Ovary (tissue), 7 donors: ENCODE measurements at regions not wholly inside any gene's neighbourhood (a gene's known extent, or its start where the extent isn't known, plus 50 kb on each side); places are given as distances from the start of the nearest gene placed in this dataset.

Experiments
- DNase-seq, 5 donors: peaks; one replicate each; pipeline ENCODE4 v3.0.0-alpha.2; 2019 to 2020
- H3K27ac ChIP-seq, 2 donors: fragments of 200-600 bp; one replicate each; pipeline versions ENCODE4 v1.5.1 to v1.8.0; 2019 to 2022
- H3K27me3 ChIP-seq: fragments of 200-600 bp; one replicate; pipeline ENCODE4 v1.8.0; 2022
- H3K36me3 ChIP-seq: fragments of 200-600 bp; sonication (generic); one replicate; pipeline ENCODE4 v1.5.1; 2019
- H3K4me1 ChIP-seq: one replicate; pipeline ENCODE4 v1.8.1; 2013; ENCODE audit warnings: mild to moderate bottlenecking, moderate library complexity; ENCODE audit not compliant: insufficient read depth
- H3K4me3 ChIP-seq: fragments of 200-600 bp; sonication (generic); one replicate; pipeline ENCODE4 v1.5.1; 2017
- H3K9me3 ChIP-seq, 2 donors: fragments of 200-600 bp in 1 of 2; sonication (generic) in 1 of 2; one replicate each; pipeline versions ENCODE4 v1.5.1 to v1.8.1; 2013 to 2019; ENCODE audit warnings: mild to moderate bottlenecking in 1 of 2, moderate library complexity in 1 of 2
- CTCF ChIP-seq, 3 donors: fragments of 450-650 bp in 2 of 3; fragments of 200-600 bp in 1 of 3; IDR thresholded peaks; one replicate each; pipeline versions ENCODE4 v1.5.1 to v1.8.0; 2016 to 2022; ENCODE audit warnings: antibody characterized with exemption in 3 of 3, mild to moderate bottlenecking in 1 of 3
- EP300 ChIP-seq: sonication (generic); formaldehyde crosslinking; IDR thresholded peaks from one replicate; pipeline ENCODE4 v1.6.1; 2017; ENCODE audit warnings: antibody characterized with exemption
- POLR2A ChIP-seq: fragments of 450-650 bp; IDR thresholded peaks from one replicate; pipeline ENCODE4 v1.6.1; 2017; ENCODE audit warnings: antibody characterized with exemption, mild to moderate bottlenecking, moderate library complexity
- WGBS, 3 donors: extraction: QIAGEN DNeasy Blood & Tissue Kit in 1 of 3; methylation state at CpG; one replicate each; pipeline versions ENCODE4 v1.1.5 to v1.1.7; 2013 to 2017; 5-methylcytosine and 5-hydroxymethylcytosine counted together
- intact Hi-C, 4 donors: fragments of 100-400 bp; cut with DNase I; formaldehyde crosslinking; loops; one replicate each; pipeline versions ENCODE4 v1.11.0 to v1.15.1; 2022 to 2023
- donor health status: DM: no; HTN: no; CAD: no; lungs with moderate emphysema.
- donor health status: DM: no; HTN: no; CAD: no.
- donor health status: Bipolar disorder and iron deficiency.
- donor health status: DM: no; HTN: no; CAD: no.
- donor health status: DM: yes; HTN: yes; CAD: no.

GRCh38 chr1:38614861-38615260 lies 244.7 kb downstream of the RRAGC start:
- no peaks in the 10 kb centered on the region for H3K9me3 ChIP-seq
- H3K27me3 ChIP-seq, result no peaks in the 10 kb centered on the region
- intact Hi-C loops, result no loop called here
- H3K4me1 ChIP-seq, result no peaks in the 10 kb centered on the region
- no peak for DNase-seq
- no peaks in the 10 kb centered on the region for H3K36me3 ChIP-seq
- no peak overlapping the region for H3K4me3 ChIP-seq
- no peak overlapping the region for H3K27ac ChIP-seq
- WGBS, 3 donors, result 56 to 66% (median 64%) methylated on average over 3 of the region's 3 CpGs
- no peak for TF ChIP-seq EP300

GRCh38 chr1:38613996-38614395 lies 245.6 kb downstream of the RRAGC start:
- no peaks in the 10 kb centered on the region for H3K9me3 ChIP-seq
- H3K4me3 ChIP-seq, result no peak overlapping the region
- no peak for DNase-seq
- intact Hi-C loops, result no loop called here
- no peaks in the 10 kb centered on the region for H3K36me3 ChIP-seq
- H3K27me3 ChIP-seq, result no peaks in the 10 kb centered on the region
- no peak for TF ChIP-seq EP300
- no peak for TF ChIP-seq POLR2A
- no peak for TF ChIP-seq CTCF (IDR thresholded peaks at IDR 0.05)
- no peak overlapping the region for H3K27ac ChIP-seq
- WGBS, 3 donors, result 11 to 24% (median 13%) methylated on average over 8 of the region's 8 CpGs
- H3K4me1 ChIP-seq, result no peaks in the 10 kb centered on the region

- TF ChIP-seq POLR2A, result no peak
- no peak overlapping the region for H3K27ac ChIP-seq
- H3K9me3 ChIP-seq, result no peaks in the 10 kb centered on the region
- 91 to 94% (median 91%) methylated on average over 6 of the region's 6 CpGs for WGBS, 3 donors
- intact Hi-C loops, result no loop called here
- no peaks in the 10 kb centered on the region for H3K27me3 ChIP-seq
- no peaks in the 10 kb centered on the region for H3K36me3 ChIP-seq
- DNase-seq, result no peak
- H3K4me3 ChIP-seq, result no peak overlapping the region
- no peaks in the 10 kb centered on the region for H3K4me1 ChIP-seq
Measured at GRCh38 chr1:38612951-38613350, 246.6 kb downstream of the RRAGC start.

GRCh38 chr1:38611664-38612211 lies 247.8 kb downstream of the RRAGC start:
- Histone ChIP-seq H3K4me3 (no peak overlapping the region), H3K4me1 (no peaks in the 10 kb centered on the region), H3K36me3 (no peaks in the 10 kb centered on the region), H3K27me3 (no peaks in the 10 kb centered on the region), H3K9me3 (no peaks in the 10 kb centered on the region), H3K27ac (no peak overlapping the region)
- TF ChIP-seq POLR2A (no peak), EP300 (no peak), CTCF (IDR thresholded peaks at IDR 0.05) (no peak)
- DNase-seq, result no peak
- intact Hi-C loops, result no loop called here
- 18 to 30% (median 20%) methylated on average over 7 of the region's 7 CpGs for WGBS, 3 donors

- Histone ChIP-seq H3K4me1 (no peaks in the 10 kb centered on the region), H3K4me3 (no peak overlapping the region), H3K27me3 (no peaks in the 10 kb centered on the region), H3K27ac (no peak overlapping the region), H3K36me3 (no peaks in the 10 kb centered on the region), H3K9me3 (no peaks in the 10 kb centered on the region)
- WGBS, 3 donors, result 85 to 89% (median 88%) methylated on average over 20 of the region's 20 CpGs
- no peak for DNase-seq
- intact Hi-C loops, result no loop called here
- TF ChIP-seq POLR2A (no peak), EP300 (no peak), CTCF (IDR thresholded peaks at IDR 0.05) (no peak)
Measured at GRCh38 chr1:38609166-38610025, 250.2 kb downstream of the RRAGC start.
